Lower leg skin (tissue), 4 donors: ENCODE measurements at regions not wholly inside any gene's neighbourhood (a gene's known extent, or its start where the extent isn't known, plus 50 kb on each side); places are given as distances from the start of the nearest gene placed in this dataset.

Experiments
- DNase-seq, 2 donors: peaks; one replicate each; pipeline ENCODE4 v3.0.0-alpha.2; 2019; ENCODE audit warnings: low spot score in 2 of 2
- H3K4me3 ChIP-seq: fragments of 200-600 bp; sonication (generic); 2 replicates; pipeline ENCODE4 v1.5.1; 2017; ENCODE audit warnings: mild to moderate bottlenecking, low read depth; ENCODE audit not compliant: poor library complexity, severe bottlenecking
- CTCF ChIP-seq, 3 donors: fragments of 450-650 bp; IDR thresholded peaks; one replicate each; pipeline ENCODE4 v1.5.1; 2016; ENCODE audit warnings: antibody characterized with exemption in 3 of 3, mild to moderate bottlenecking in 3 of 3, moderate library complexity in 2 of 3
- POLR2A ChIP-seq, 2 donors: fragments of 450-650 bp; IDR thresholded peaks; one replicate each; pipeline ENCODE4 v1.6.1; 2016 to 2017; ENCODE audit warnings: antibody characterized with exemption in 2 of 2, mild to moderate bottlenecking in 1 of 2, moderate library complexity in 1 of 2
- WGBS, 2 donors: methylation state at CpG; one replicate each; pipeline ENCODE4 v1.1.5; 2018; 5-methylcytosine and 5-hydroxymethylcytosine counted together
- intact Hi-C: fragments of 100-400 bp; cut with DNase I; formaldehyde crosslinking; loops from one replicate; pipeline ENCODE4 v1.15.0; 2023; ENCODE audit warnings: low total_unique reads

GRCh38 chr4:137194670-137195069 is 337.6 kb downstream of the PCDH18 start:
- H3K4me3 ChIP-seq: no peak overlapping the region
- TF ChIP-seq CTCF (IDR thresholded peaks at IDR 0.05) (no peak), POLR2A (IDR thresholded peaks at IDR 0.05) (no peak)
- intact Hi-C loops: no loop called here
- 60 to 69% methylated on average over 1 of the region's 1 CpG for WGBS, 2 donors
- no peak for DNase-seq

- no peak overlapping the region for H3K4me3 ChIP-seq
- 53 to 71% methylated on average over 1 of the region's 1 CpG for WGBS, 2 donors
- TF ChIP-seq POLR2A (IDR thresholded peaks at IDR 0.05) (no peak), CTCF (IDR thresholded peaks at IDR 0.05) (no peak)
- intact Hi-C loops: no loop called here
- no peak for DNase-seq
Measured at GRCh38 chr4:137193564-137193963, 338.7 kb downstream of the PCDH18 start.

DNA sequence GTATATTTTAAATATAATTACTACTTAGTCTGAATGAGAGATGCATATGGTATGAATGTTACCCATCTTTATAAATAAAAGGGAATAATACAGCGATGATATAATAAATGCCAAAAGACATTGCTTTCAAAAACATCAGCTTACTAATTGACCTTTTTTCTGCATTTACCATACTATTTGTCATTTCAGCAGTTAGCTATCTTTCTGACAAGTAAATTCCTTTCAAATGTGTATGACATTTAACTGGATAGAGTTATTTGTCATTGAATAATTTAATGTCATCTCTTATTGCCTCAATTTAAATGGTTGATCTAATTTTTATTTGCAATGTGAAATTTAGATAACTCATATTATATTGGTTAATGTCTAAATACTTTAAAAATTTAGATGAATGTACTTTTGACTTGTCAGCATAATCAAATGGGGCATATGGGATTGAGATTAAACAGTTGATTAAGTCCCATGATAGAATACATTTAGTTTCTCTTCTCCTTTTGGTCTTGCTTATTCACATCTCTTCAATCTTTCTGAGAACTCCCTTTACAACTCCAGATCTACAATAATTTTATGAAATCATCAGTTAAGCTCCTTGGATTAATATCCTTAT is 350.9 kb downstream of the PCDH18 start:
- WGBS, 2 donors: 92 to 98% methylated on average over 1 of the region's 1 CpG
- DNase-seq: no peak
- TF ChIP-seq POLR2A (IDR thresholded peaks at IDR 0.05): no peak
- no peak for TF ChIP-seq CTCF (IDR thresholded peaks at IDR 0.05)
- H3K4me3 ChIP-seq: no peak overlapping the region
- intact Hi-C loops: no loop called here

DNA sequence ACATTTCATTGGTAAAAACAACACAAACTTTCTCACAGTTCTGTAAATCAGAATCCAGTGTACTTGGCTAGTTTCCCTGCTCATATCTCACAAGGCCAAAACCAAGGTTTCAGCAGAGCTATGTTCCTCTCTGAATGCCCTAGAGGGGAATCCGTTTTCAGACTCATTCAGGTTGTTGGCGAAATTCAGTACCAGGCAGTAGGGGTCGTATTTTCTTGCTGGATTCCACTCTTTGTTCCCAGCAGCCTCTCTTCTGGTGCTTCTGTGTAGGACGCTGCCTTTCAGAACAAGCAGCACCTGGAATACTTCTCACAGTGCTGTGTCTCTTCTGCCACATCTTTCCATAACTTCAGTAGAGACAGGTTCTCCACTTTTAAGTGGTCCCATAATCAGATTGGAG is 351.9 kb downstream of the PCDH18 start:
- intact Hi-C loops: no loop called here
- TF ChIP-seq POLR2A (IDR thresholded peaks at IDR 0.05) (no peak), CTCF (IDR thresholded peaks at IDR 0.05) (no peak)
- WGBS, 2 donors: 52 to 58% methylated on average over 4 of the region's 4 CpGs
- no peak overlapping the region for H3K4me3 ChIP-seq
- no peak for DNase-seq

- WGBS, 2 donors: 78 to 85% methylated on average over 1 of the region's 1 CpG
- no peak for DNase-seq
- no peak overlapping the region for H3K4me3 ChIP-seq
- intact Hi-C loops: no loop called here
- TF ChIP-seq POLR2A (IDR thresholded peaks at IDR 0.05) (no peak), CTCF (IDR thresholded peaks at IDR 0.05) (no peak)
Measured at GRCh38 chr4:137156807-137157206, 375.5 kb downstream of the PCDH18 start.

- 70 to 75% methylated on average over 1 of the region's 1 CpG for WGBS, 2 donors
- intact Hi-C loops: no loop called here
- no peak overlapping the region for H3K4me3 ChIP-seq
- DNase-seq: no peak
- TF ChIP-seq POLR2A (IDR thresholded peaks at IDR 0.05): no peak
- no peak for TF ChIP-seq CTCF (IDR thresholded peaks at IDR 0.05)
Measured at GRCh38 chr4:137156054-137156453, 376.2 kb downstream of the PCDH18 start.
